DMS153 treated with DMSO at 0.1 percent for 48 hours (cell line): ENCODE measurements at regions not wholly inside any gene's neighbourhood (a gene's known extent, or its start where the extent isn't known, plus 50 kb on each side); places are given as distances from the start of the nearest gene placed in this dataset.

Source experiments
- DNase-seq: peaks from one replicate; lab custom pipeline; 2025; ENCODE audit not compliant: unreplicated experiment; lab: John Stamatoyannopoulos, UW

GRCh38 chr13:34589581-34589980 lies 352.5 kb upstream of the NBEA start:
- no peak for DNase-seq

GRCh38 chr13:34591129-34591528 lies 350.9 kb upstream of the NBEA start:
- no peak for DNase-seq

- DNase-seq: no peak
Measured at GRCh38 chr13:34591900-34592529, 350.1 kb upstream of the NBEA start.

GRCh38 chr13:34593658-34594057 lies 348.4 kb upstream of the NBEA start:
- DNase-seq: no peak

- DNase-seq: no peak
Measured at GRCh38 chr13:34594507-34594906, 347.6 kb upstream of the NBEA start.

GRCh38 chr13:34608331-34608730 lies 333.7 kb upstream of the NBEA start:
- no peak for DNase-seq

GRCh38 chr13:34611671-34612070 lies 330.4 kb upstream of the NBEA start:
- no peak for DNase-seq

- DNase-seq: no peak
Measured at GRCh38 chr13:34617473-34618083, 324.5 kb upstream of the NBEA start.

GRCh38 chr13:34618654-34619053 lies 323.4 kb upstream of the NBEA start:
- no peak for DNase-seq

- DNase-seq: no peak
Measured at GRCh38 chr13:34619326-34619725, 322.7 kb upstream of the NBEA start.

- DNase-seq: no peak
Measured at GRCh38 chr13:34620074-34620850, 321.8 kb upstream of the NBEA start.

GRCh38 chr13:34620862-34621261 lies 321.2 kb upstream of the NBEA start:
- no peak for DNase-seq

- DNase-seq: no peak
Measured at GRCh38 chr13:34623331-34623730, 318.7 kb upstream of the NBEA start.

- DNase-seq: no peak
Measured at GRCh38 chr13:34627509-34628208, 314.4 kb upstream of the NBEA start.

- no peak for DNase-seq
Measured at GRCh38 chr13:34628209-34628682, 313.8 kb upstream of the NBEA start.

GRCh38 chr13:34634448-34634847 lies 307.6 kb upstream of the NBEA start:
- DNase-seq: no peak

- no peak for DNase-seq
Measured at GRCh38 chr13:34637138-34637537, 304.9 kb upstream of the NBEA start.

GRCh38 chr13:34637636-34638035 lies 304.4 kb upstream of the NBEA start:
- no peak for DNase-seq

GRCh38 chr13:34638897-34639296 lies 303.2 kb upstream of the NBEA start:
- DNase-seq: no peak

- no peak for DNase-seq
Measured at GRCh38 chr13:34640179-34640992, 301.7 kb upstream of the NBEA start.

GRCh38 chr13:34640993-34641330 lies 301.1 kb upstream of the NBEA start:
- DNase-seq: no peak
